VCaP (cell line): ENCODE measurements at regions not wholly inside any gene's neighbourhood (a gene's known extent, or its start where the extent isn't known, plus 50 kb on each side); places are given as distances from the start of the nearest gene placed in this dataset.
"Not testable (repeated sequence)": the region's sequence is repeated elsewhere in the genome, so short reads cannot be mapped to it uniquely, and the experiment has no call there.

ENCODE experiments used
- H3K27ac ChIP-seq: fragments of 450-650 bp; 2 replicates; pipeline ENCODE4 v1.5.1; 2017
- TF ChIP-seq, protein P1 (sequence below): fragments of 450-650 bp; conservative IDR thresholded peaks from 2 replicates; pipeline ENCODE4 v1.5.1; 2017; ENCODE audit warnings: mild to moderate bottlenecking, moderate library complexity

GRCh38 chr4:17436047-17436749, 75.7 kb downstream of the QDPR start:
- not testable (repeated sequence) for H3K27ac ChIP-seq

GRCh38 chr4:17433827-17434226, 78.1 kb downstream of the QDPR start:
- no peak overlapping the region for H3K27ac ChIP-seq
- TF ChIP-seq, protein P1, sequence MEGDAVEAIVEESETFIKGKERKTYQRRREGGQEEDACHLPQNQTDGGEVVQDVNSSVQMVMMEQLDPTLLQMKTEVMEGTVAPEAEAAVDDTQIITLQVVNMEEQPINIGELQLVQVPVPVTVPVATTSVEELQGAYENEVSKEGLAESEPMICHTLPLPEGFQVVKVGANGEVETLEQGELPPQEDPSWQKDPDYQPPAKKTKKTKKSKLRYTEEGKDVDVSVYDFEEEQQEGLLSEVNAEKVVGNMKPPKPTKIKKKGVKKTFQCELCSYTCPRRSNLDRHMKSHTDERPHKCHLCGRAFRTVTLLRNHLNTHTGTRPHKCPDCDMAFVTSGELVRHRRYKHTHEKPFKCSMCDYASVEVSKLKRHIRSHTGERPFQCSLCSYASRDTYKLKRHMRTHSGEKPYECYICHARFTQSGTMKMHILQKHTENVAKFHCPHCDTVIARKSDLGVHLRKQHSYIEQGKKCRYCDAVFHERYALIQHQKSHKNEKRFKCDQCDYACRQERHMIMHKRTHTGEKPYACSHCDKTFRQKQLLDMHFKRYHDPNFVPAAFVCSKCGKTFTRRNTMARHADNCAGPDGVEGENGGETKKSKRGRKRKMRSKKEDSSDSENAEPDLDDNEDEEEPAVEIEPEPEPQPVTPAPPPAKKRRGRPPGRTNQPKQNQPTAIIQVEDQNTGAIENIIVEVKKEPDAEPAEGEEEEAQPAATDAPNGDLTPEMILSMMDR = no peak

DNA sequence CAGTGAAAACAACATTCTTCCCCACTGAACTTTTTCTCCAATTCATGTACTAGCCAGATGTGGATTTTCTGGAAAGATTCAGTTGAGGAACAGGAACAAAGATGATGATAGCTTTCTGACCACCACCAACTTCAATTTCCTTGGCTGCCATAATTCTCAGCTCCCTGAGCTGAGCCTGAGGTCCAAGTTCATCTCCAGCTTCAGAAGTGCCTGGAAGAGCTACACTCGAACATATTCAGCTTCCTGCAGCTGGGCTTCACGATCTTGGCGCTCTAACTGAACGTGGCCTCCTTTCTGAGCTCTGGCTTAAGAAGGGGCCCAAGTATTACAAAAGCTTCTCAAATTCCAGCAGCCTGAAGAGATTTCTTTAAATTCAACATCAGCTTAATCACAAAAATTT, 83.9 kb downstream of the QDPR start:
- TF ChIP-seq, protein P1 = no peak
- no peak overlapping the region for H3K27ac ChIP-seq

- no peak overlapping the region for H3K27ac ChIP-seq
- TF ChIP-seq, protein P1 = no peak
Observed at GRCh38 chr4:17426222-17426621, 85.7 kb downstream of the QDPR start.

DNA sequence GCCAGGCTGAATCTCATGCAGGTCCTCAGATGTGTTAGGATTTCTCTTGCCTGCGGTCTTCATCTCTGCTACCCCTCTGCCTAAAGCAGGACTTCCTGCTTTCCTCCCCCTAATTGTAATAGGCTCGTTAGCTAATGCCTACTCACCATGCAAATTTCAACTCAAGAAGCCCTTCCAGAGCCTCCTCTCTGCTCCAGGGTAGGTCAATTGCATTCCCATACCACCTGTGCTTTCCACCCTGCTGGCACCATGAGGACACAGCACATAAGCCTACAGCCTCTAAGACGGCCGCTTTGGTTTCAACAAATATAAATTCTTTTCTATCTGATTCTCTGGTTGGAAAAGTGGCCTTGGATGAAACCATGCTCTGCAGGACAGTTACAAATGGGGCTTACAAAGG, 93.9 kb downstream of the QDPR start:
- TF ChIP-seq, protein P1 = no peak
- H3K27ac ChIP-seq = no peak overlapping the region

GRCh38 chr4:17414392-17414791, 97.5 kb downstream of the QDPR start:
- no peak overlapping the region for H3K27ac ChIP-seq
- TF ChIP-seq, protein P1 = no peak

GRCh38 chr4:17400686-17401085, 111.2 kb downstream of the QDPR start:
- TF ChIP-seq, protein P1 = no peak
- H3K27ac ChIP-seq = no peak overlapping the region

GRCh38 chr4:17398805-17399204, 113.1 kb downstream of the QDPR start:
- H3K27ac ChIP-seq = no peak overlapping the region
- TF ChIP-seq, protein P1 = no peak
